Stomach (tissue), 4 donors: ENCODE measurements at regions not wholly inside any gene's neighbourhood (a gene's known extent, or its start where the extent isn't known, plus 50 kb on each side); places are given as distances from the start of the nearest gene placed in this dataset.

Experiments used
- EP300 ChIP-seq: sonication (generic); formaldehyde crosslinking; IDR thresholded peaks from one replicate; pipeline ENCODE4 v1.6.1; 2017; ENCODE audit warnings: antibody characterized with exemption
- POLR2A ChIP-seq, 4 donors: fragments of 450-650 bp; IDR thresholded peaks; one replicate each; pipeline ENCODE4 v1.6.1; 2016; ENCODE audit warnings: antibody characterized with exemption in 4 of 4, control low read depth in 2 of 4, mild to moderate bottlenecking in 1 of 4, moderate library complexity in 1 of 4
- POLR2AphosphoS5 ChIP-seq, 3 donors: sonication (generic); formaldehyde crosslinking; IDR thresholded peaks; one replicate each; pipeline ENCODE4 v1.6.1; 2016; ENCODE audit warnings: antibody characterized with exemption in 3 of 3
- TF ChIP-seq, protein P1 (sequence below), 7 experiments: fragments of 450-650 bp in 4 of 7; fragments of 200-600 bp in 3 of 7; sonication (generic) in 3 of 7; IDR thresholded peaks; one replicate each; pipeline ENCODE4 v1.5.1; 2016 to 2019; ENCODE audit warnings: antibody characterized with exemption in 7 of 7, control low read depth in 2 of 7, mild to moderate bottlenecking in 1 of 7

DNA sequence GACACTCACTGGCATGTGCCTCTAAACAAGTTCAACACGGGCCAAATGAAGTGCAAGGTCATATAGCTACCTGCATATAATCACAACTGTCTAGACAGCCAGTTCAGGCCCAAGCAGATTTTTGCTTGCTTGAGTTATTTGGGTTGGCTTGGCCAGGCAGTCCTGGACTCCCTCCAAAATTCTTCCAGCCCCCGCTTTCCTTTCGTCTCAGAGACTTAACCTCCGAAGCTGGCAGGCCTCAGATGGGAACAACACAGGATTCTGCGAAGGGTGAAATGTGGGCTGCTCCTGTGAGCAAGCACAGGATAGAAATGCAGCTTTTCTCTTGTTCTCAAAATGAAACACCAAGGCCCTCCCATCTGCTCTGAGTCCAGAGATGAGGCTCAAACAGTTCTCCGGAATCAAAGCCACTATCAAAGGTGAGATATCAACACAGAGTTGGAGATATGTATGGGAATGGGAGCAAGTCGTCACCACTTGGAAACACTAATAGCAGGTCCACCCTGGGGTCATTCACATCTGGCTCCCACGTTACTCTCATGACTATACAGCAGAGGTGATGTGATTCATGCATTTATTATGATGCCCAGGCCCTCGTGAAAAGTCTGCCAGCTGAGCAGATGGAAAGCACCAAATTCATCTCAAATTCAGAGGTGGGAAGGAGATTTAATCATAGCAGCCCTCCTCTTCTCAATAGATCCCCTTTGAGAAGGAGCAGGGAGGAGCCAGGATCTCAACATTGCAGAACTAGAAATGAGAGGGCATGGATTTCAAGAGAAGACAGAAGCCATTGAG, 389.8 kb downstream of the NUAK1 start:
- TF ChIP-seq EP300 (no peak), POLR2A (IDR thresholded peaks at IDR 0.05) (no peak), POLR2AphosphoS5 (IDR thresholded peaks at IDR 0.05) (no peak)
- TF ChIP-seq, protein P1, sequence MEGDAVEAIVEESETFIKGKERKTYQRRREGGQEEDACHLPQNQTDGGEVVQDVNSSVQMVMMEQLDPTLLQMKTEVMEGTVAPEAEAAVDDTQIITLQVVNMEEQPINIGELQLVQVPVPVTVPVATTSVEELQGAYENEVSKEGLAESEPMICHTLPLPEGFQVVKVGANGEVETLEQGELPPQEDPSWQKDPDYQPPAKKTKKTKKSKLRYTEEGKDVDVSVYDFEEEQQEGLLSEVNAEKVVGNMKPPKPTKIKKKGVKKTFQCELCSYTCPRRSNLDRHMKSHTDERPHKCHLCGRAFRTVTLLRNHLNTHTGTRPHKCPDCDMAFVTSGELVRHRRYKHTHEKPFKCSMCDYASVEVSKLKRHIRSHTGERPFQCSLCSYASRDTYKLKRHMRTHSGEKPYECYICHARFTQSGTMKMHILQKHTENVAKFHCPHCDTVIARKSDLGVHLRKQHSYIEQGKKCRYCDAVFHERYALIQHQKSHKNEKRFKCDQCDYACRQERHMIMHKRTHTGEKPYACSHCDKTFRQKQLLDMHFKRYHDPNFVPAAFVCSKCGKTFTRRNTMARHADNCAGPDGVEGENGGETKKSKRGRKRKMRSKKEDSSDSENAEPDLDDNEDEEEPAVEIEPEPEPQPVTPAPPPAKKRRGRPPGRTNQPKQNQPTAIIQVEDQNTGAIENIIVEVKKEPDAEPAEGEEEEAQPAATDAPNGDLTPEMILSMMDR (IDR thresholded peaks at IDR 0.05), result no peak
